HG03095 (cell line): ENCODE measurements at regions not wholly inside any gene's neighbourhood (a gene's known extent, or its start where the extent isn't known, plus 50 kb on each side); places are given as distances from the start of the nearest gene placed in this dataset.

ENCODE experiments used
- ATAC-seq: cut with Tn5 transposase; IDR thresholded peaks from one replicate; pipeline ENCODE4 v1.9.1; 2021; ENCODE audit warnings: moderate library complexity; ENCODE audit not compliant: unreplicated experiment

DNA sequence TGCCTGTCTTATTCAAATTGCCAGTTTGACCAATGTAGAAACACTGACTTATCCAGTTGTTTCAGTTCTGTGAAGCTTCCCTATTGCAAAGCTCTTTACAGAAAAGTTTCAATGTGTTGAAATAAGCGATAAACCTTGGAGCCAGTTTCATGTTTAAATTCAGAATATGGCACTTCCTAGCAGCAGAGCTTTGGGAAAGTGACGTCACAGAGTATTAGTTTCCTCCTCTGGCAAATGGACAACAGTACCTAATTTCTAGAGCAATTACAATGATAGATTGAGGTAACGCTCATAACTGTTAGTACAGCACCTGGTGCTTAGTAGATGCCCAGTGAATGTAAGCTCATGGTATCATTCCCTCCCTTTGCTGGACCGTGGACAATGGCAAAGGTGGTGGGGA is 527.5 kb upstream of the DAB1 start:
- no peak for ATAC-seq

DNA sequence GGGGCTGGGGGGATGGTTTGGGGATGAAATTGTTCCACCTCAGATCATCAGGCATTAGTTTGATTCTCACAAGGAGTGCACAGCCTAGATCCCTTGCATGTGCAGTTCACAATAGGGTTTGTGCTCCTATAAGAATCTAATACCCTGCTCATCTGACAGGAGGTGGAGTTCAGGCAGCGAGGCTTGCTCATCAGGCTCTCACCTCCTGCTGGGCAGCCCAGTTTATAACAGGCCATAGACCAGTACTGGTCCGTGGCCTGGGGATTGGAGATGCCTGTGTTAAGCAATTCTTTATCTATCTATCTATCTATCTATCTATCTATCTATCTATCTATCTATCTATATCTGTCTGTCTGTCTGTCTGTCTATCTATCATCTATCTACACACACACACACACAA is 525.3 kb upstream of the DAB1 start:
- ATAC-seq, result no peak

DNA sequence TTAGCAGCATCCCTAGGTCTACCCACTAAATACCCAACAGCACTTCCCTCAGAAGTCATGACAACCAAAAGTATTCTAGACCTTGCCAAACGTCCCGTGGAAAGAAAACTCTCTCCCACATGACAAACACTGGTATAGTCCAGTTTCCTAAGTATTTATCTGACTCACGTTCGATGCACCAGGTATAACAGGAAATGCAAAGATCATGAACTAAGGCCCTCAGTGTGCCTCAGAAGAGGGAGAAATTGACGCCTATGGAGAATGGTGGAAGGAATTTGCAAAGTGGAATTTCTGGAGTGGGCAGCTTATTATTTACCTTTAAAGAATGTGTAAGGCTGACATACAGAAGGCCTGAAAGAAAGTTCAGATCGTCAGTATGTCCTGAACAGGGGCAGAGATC is 523.6 kb upstream of the DAB1 start:
- no peak for ATAC-seq

DNA sequence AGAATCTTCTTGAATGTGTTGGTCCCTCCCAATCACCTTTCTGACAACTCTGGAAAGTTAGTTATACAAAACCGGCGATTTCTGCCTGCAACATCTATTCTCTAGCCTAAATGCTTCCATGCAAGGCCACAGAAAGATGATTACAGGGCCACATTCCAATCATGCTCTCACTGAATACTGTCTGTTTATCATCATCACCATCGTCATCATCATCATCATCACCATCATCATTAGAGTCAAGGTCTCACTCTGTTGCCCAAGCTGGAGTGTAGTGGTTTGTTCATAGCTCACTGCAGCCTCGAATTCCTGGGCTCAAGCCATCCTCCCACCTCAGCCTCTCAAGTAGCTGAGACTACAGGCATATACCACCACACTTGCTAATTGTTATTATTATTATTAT is 521.2 kb upstream of the DAB1 start:
- ATAC-seq, result no peak

DNA sequence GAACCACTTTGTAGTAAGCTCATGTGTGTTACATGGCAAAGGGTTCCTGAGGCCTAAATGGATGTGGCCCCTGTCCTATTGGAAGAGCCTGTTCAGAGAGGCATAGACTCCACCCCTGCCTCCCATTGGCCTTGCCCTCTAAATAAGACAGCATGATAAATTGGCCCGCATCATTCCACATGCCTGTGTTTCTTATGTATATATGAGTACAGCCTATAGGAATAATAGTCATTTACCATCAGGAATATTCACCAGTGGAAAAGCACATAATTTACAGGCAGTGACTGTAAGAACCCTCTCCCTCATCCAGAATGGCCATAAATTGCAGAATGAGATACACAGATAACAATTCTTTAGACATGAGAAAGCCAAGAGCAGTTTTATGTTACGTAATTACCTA is 519.5 kb upstream of the DAB1 start:
- ATAC-seq, result no peak

DNA sequence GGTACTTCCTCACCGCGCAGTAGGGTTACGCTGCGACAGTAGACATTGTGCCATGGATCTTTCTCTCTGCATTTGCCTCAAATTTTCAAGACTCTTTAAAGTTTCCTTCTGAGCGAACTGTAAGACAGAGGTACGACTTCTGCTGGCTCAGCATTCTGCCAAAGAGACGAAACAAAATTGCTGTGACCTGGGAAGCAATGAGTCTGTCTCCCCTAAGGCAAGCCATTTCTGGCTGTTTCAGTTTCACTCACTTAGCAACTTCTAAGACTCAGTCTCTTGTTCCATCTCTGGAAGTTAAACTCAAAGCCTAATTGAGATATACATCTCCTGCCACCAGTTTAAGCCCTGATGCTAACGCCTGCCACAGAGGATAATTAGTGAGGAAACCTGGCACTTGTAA is 510.9 kb upstream of the DAB1 start:
- no peak for ATAC-seq

DNA sequence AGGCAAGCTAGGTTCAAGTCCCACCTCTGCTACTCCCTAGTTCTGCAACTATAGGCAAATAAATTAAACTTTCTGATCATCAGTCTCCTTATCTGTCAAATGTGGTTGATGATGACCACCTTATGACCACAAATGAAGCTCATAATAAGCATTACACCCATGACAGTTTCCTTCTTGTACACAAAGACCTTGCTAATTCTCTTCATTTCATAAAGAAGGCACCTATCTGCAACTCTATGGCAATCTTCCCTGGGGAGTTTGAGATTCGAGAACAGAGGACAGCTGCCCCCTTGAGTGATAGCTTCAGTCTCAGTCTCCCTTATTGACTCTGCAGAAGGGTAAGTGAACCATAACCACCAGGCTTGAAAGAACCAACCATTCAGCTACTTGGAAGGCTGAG is 503.1 kb upstream of the DAB1 start:
- no peak for ATAC-seq

DNA sequence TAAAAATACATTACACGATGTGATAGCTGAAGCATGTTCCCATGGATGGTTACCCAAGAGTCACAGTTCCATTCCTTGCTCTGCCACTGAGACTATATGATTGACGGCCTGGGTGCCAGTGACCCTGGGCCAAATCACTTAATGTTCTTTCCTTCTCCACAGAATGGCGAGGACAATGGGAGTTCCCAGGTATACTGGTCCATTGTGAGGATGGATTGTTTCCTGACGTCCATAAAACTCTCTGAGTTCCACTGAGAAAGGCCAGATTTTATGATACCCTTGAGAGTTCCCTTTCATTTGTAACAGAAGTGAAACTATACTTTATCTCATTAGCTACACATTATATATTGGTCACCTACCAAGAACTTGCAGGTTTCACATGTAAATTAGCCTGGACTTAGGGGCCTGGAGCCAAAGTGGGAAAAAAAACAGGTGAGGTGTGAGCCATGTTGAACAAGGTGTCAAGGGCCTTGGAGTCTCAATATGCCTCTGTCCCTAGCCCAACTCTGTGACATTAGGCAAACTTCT is 502.2 kb upstream of the DAB1 start:
- ATAC-seq, result no peak

DNA sequence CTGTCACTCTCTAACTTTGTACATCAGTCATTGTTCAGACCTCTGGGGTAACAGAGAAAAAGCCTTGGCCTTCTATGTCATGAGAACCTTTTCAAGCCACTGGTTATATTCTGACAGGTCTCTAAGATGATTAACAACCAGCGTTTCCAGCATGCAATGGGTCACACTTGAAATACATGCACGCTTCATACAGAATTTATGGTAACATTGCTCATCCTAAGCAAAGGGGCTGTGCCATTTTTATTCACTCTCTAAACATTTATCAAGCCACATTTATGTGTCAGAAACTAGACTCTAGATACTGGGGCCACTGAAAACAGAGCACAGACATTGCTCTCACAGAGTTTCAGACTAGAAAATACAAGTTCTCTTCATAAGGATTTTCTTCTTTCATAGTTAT is 501.4 kb upstream of the DAB1 start:
- ATAC-seq, result no peak

DNA sequence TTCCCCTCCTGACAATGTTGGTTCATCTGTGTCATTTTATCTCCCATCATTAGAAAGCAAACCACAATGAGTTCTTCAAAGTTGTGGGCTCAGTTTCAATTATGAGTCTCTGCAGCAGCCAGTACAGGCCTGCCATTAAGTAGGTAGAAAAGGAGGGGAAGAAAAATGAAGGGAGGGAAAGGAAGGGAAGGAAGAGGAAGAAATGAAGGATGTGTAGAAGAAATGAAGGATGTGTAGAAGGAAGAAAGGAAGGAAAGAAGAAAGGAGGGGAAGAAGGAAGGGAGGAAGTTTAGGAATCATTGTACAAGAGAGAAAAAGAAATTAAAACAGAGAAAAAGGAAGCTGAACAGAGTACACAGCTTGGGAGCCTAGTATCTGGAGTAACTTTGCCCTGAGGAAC is 498.3 kb upstream of the DAB1 start:
- no peak for ATAC-seq

DNA sequence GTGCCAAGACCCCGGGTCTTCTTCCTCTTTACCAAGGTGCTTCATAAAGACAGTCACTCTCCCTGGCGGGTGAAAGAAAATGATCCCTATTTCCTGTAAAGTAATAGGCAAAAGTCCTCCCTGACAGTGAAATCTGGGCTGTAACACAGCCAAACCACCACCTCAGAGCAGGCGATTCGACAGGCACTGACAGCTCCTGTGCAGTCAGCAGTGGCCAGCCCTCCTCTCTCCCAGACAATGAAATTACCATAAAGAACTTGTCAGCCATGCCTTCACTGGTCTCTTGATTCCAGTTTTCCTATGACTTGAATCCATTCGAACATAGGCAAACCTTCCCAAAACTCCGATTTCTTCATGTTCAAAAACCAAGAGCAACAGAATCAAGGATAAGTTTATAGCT is 492.2 kb upstream of the DAB1 start:
- no peak for ATAC-seq

DNA sequence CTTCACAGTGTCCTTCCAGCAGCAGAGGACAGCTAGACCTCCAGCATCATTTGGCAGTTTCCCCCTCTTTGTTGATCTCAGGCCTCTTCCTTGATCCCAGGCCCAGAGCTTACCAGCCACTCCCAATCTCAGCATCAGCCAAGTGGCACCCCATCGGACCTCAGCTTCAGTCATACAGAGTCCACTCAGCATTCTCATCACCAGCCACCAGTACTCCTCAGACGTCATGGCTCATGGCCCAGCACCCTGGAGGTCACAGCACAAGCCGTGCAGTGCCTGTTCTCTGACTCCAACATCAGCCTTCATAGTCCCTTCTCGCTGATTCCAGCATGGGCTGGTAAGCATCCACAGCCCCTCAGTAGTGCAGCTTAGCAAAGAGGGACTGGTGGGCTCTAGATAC is 487.6 kb upstream of the DAB1 start:
- no peak for ATAC-seq

DNA sequence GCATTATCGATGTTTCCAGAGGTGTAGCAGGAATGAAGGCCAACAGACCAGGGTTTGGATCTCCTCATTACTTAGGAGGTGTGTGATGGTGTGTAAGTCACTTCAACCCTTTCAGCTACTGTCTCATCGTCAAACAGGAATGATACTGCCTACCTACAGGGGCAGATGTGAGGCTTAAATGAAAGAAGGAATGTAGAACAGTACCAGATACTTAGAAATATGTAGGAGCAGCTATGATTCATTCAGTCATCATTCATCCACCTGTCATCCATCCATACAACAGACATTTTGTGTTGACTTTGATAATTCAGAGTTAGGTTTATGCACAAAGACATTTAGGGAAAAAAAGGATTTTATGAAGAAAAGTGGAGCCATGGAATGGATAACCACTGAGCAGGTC is 486.9 kb upstream of the DAB1 start:
- no peak for ATAC-seq

DNA sequence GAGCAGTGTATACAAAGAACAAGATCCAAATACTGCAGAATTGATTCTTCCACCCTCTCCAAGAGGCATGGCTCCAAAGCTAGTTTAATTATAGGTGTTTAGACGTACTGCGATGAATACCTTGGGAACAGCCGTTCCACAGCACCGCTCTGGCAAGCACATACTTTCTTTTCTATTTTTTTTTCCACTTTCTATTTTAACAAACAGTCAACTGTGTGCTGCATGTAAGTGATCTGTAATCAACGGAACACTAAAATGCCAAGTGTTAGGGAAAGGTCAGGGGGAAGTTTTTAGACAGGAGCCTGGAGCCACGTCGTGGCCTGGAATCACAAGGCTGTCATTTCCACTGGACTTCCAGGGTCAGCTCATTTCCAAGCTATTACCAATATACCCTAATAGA is 486.4 kb upstream of the DAB1 start:
- no peak for ATAC-seq

DNA sequence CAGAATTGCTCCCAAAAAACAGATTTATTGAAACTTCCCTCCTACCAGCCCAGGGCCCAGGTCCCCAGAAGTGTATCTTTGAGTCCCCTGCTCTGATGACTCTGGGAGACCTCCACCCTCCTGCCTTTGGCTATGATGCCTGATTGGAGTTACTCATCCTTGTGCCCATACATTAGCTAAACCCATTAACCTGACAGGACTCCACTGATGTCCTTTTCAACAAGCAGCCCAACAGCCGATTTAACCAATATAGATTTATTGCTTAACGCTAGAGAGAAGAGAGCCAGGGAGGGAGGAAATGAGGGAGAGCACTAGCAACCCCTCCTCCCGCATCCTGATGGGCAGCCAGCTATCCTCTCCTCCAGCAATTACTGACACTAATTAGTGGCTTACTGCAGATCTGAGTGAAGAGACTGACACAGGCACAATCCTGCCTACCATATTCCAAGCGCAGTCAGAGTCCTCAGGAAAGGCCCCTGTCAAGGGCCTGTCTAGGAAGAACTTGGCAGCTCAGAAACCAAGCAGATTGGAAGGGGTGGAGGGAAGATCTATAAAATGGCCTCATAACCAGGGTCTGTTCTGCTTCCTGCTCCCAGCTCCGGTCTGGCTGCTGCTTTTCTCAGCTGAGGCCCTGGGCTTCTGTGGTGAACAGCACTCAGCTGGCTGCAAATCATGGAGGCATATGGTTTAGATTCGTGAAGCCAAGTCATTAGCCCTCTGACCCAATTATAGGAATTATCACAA is 484.5 kb upstream of the DAB1 start:
- ATAC-seq, result no peak

DNA sequence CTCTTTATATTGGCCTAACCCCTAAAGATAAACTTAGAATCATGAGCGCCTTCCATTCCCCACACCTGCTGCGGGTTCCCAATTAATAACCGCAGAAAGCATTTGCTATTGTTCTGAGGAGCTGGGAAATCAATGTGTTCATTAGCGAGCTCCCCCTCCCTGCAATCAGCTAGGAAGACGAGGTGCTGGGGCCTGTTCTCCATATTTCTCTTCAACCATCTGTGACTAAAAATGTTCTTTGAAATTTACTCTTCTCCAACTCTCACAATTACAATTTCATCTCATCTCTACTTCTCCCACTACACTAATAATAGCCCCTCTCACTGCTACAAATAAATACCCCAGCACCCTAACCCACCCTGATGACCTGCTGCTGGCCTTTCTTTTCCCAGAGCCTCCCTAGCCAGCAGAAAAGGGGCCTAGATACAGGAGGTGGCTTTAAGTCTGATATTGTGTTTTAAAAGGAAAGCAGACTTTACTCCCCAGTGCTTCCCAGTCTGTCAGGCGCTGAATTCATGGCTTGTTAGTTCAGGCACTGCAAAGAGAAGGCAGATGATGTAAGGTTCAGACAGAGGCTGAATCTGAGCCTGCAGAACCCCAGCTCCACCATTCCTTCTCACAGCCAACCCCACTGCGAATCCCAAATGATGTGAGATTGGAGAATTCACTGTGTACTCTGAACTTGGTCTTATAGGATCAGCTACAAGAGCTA is 477.5 kb upstream of the DAB1 start:
- ATAC-seq, result no peak

DNA sequence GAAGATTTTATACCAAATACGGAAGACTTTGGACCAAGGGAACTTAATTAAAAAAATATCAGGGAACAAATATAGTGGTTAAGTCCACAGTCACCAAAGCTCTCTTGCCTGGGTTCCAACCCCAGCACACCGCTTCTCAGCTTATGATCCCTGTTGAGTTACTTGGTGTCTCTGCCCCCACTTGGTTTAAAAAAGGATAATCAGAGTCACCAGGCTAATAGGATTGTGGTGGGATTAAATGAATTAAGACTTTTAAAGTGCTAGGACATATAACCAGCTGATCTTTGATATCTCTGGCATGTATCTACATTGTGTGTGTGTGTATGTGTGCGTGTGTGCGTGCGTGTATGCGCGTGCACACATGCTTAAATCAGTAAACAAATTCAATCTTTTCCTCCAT is 474.7 kb upstream of the DAB1 start:
- ATAC-seq, result no peak

DNA sequence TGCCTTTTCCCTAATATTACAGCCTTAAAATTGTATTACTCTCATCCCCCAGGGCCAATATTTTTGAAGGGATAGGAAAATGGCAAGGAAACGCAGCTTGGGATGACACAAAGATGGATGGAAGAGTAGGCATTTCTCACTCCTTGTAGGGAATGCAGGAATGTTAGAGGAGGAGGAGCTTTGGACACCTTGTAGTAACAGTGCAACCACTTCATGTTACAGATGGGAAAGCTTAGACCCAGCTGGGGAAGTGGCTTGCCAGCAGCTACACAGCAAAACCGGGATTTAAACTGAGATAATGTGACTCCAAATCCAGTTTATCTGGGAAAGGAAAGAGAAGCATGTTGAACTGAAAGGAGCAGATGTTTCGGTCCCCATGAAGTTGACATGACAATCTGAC is 473.7 kb upstream of the DAB1 start:
- no peak for ATAC-seq

DNA sequence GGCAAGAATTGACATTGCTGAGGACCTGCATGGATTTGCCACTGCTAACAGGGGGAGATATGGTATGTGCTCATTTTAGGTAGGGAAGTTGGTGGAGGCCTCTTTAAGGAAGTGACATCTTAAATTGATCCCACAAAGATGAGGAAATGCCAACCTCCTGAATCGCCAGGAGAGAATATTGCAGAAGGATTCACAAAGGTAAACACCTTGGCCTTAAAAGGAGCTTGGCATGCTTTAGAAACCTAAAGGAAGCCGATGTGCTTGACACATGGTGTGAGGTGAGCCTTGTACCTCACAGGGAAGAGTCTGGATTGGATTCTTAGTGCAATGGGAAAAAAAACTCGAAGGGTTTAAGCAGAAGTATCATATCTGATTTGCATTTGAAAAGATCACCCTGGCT is 470.5 kb upstream of the DAB1 start:
- ATAC-seq, result no peak

DNA sequence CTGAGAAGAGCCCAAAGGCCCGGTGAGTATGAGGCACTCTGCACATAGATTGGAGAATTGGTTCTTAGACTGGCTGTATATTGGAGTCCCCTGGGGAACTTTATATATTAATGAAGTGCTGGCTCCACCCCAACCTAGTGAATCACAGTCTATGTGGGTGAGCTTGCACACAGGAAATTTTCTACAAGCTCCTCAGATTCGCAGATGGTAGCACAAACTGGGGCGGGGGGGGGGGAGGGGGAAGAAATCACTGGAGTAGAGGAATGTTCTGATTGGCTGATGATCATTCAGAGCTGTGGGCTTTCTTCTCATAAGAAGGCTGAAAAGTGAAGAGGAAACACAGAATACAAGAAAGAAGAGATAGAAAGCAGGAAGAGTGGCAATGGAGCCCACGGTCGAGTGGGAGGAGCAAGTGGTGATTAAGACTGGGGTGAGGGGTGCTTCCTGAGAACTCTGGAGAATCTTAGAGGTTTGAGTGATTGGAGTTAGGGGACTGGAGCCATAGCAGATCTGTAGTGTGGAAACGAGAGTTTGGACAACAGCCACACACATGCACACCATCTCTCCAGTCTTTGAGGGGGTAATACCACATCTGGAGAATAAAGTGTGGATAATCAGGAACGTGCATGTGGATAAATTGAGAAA is 465.9 kb upstream of the DAB1 start:
- no peak for ATAC-seq

DNA sequence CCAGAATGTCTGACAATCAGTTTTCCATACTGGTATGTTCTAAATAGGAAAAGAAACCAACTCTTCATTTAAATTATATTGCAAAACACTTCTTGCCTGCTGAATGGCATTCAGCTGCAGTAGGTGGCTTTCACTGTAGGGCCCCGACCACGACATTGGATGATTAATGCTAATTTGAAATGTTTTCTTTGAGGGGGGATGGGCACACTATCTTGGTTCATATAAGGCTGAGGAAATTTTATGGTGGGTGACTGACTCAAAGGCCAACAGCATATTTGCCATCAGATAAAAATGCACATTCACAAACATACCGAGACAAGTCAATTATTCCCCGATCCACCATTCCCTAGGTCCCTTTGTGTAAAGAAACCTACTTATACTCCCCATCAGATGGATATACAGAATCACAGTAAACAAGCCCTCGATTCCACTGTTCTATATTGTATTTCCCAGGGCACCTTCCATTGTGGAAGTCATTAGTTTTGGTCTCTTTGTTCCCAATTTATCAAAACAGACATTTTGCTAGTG is 464.2 kb upstream of the DAB1 start:
- no peak for ATAC-seq

DNA sequence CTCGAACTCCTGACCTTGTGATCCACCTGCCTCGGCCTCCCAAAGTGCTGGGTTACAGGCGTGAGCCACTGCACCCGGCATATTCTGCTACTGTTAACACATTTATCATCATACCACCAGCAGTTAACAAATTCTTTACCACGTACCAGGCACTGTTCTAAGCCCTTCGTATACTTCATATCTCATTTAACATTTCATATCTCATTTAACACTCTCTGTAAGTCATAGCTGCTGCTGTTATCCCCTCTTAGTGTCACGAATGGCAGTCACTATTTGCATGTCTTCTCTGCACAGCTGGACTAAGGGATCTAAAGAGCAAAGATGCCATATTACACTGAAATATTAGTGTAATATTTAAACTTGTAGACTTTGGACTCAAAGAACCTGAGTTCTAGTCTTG is 462.5 kb upstream of the DAB1 start:
- ATAC-seq, result no peak
